Hepatocyte (in vitro differentiated cells): ENCODE measurements at regions not wholly inside any gene's neighbourhood (a gene's known extent, or its start where the extent isn't known, plus 50 kb on each side); places are given as distances from the start of the nearest gene placed in this dataset.

Experiments
- DNase-seq: peaks from one replicate; pipeline ENCODE4 v3.0.0-alpha.2; 2016; ENCODE audit warnings: low spot score
- H2AFZ ChIP-seq: fragments of 200-600 bp; sonication (generic); 2 replicates; pipeline ENCODE4 v1.6.0; 2016; ENCODE audit warnings: antibody characterized with exemption, mild to moderate bottlenecking
- H3K27ac ChIP-seq: fragments of 200-600 bp; sonication (generic); 2 replicates; pipeline ENCODE4 v1.5.1; 2016; ENCODE audit warnings: mild to moderate bottlenecking
- H3K27me3 ChIP-seq: fragments of 200-600 bp; sonication (generic); 2 replicates; pipeline ENCODE4 v1.6.1; 2016
- H3K36me3 ChIP-seq: fragments of 200-600 bp; sonication (generic); replicated peaks from 2 replicates; pipeline ENCODE4 v1.5.1; 2016; ENCODE audit warnings: low read depth; ENCODE audit not compliant: insufficient read depth
- H3K4me1 ChIP-seq: fragments of 200-600 bp; sonication (generic); 2 replicates; pipeline ENCODE4 v1.5.1; 2016; ENCODE audit warnings: mild to moderate bottlenecking, moderate library complexity; ENCODE audit not compliant: insufficient read depth
- H3K4me2 ChIP-seq: fragments of 200-600 bp; sonication (generic); 2 replicates; pipeline ENCODE4 v1.6.0; 2016
- H3K4me3 ChIP-seq: fragments of 200-600 bp; sonication (generic); 2 replicates; pipeline ENCODE4 v1.5.1; 2016; ENCODE audit warnings: mild to moderate bottlenecking
- H3K79me2 ChIP-seq: fragments of 200-600 bp; sonication (generic); 2 replicates; pipeline ENCODE4 v1.6.0; 2017; ENCODE audit warnings: mild to moderate bottlenecking
- H3K9me2 ChIP-seq: fragments of 200-600 bp; sonication (generic); replicated peaks from 2 replicates; pipeline ENCODE4 v1.6.0; 2017; ENCODE audit warnings: mild to moderate bottlenecking; ENCODE audit not compliant: insufficient read depth
- H3K9me3 ChIP-seq: fragments of 200-600 bp; sonication (generic); 2 replicates; pipeline ENCODE4 v1.5.1; 2016; ENCODE audit warnings: low read depth, mild to moderate bottlenecking
- H4K20me1 ChIP-seq: fragments of 200-600 bp; sonication (generic); 2 replicates; pipeline ENCODE4 v1.6.0; 2016; ENCODE audit warnings: mild to moderate bottlenecking; ENCODE audit not compliant: insufficient read depth, poor library complexity, severe bottlenecking
- EZH2 ChIP-seq: fragments of 200-600 bp; sonication (generic); IDR thresholded peaks from 2 replicates; pipeline ENCODE4 v1.6.1; 2016; ENCODE audit warnings: antibody characterized with exemption, mild to moderate bottlenecking, borderline replicate concordance
- EZH2phosphoT487 ChIP-seq: fragments of 200-600 bp; sonication (generic); IDR thresholded peaks from one replicate; pipeline ENCODE4 v1.6.1; 2018; ENCODE audit warnings: antibody characterized with exemption, mild to moderate bottlenecking, low read depth, moderate library complexity; ENCODE audit not compliant: unreplicated experiment, severe bottlenecking
- WGBS: methylation state at CpG from one replicate; pipeline ENCODE4 v1.1.6; 2016; ENCODE audit warnings: low lambda C conversion rate; ENCODE audit errors: missing lambda C conversion rate; 5-methylcytosine and 5-hydroxymethylcytosine counted together
- TF ChIP-seq, protein P1 (sequence below): fragments of 200-600 bp; sonication (generic); IDR thresholded peaks from 2 replicates; pipeline ENCODE4 v1.5.1; 2016; ENCODE audit warnings: antibody characterized with exemption, mild to moderate bottlenecking; ENCODE audit not compliant: poor library complexity

DNA sequence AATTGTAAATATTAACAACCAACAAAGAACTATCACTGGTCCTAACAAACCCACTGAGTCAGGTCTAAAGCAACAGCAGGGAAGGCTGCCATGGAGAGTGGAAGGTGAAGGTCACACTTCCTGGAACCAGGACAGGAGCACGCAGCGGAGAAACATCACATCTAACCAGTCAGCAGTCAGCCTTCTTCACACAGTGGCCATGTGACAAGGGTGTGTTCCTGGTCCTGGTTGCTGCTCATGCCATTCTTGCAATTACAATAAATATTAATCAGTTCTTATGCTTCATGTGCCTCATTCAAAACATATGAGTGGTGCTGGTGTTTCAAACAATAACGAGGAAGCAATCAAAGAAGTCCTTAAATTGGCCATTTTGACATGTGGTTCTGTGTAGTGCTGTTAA lies 162.8 kb downstream of the ARRDC4 start:
- H2AFZ ChIP-seq = no peak overlapping the region
- H3K36me3 ChIP-seq = no peaks in the 10 kb centered on the region
- DNase-seq = no peak
- WGBS = 81% methylated on average over 3 of the region's 3 CpGs
- no peaks in the 10 kb centered on the region for H3K4me1 ChIP-seq
- no peaks in the 10 kb centered on the region for H3K9me3 ChIP-seq
- no peak overlapping the region for H3K4me2 ChIP-seq
- TF ChIP-seq EZH2phosphoT487 (no peak), EZH2 (no peak)
- TF ChIP-seq, protein P1, sequence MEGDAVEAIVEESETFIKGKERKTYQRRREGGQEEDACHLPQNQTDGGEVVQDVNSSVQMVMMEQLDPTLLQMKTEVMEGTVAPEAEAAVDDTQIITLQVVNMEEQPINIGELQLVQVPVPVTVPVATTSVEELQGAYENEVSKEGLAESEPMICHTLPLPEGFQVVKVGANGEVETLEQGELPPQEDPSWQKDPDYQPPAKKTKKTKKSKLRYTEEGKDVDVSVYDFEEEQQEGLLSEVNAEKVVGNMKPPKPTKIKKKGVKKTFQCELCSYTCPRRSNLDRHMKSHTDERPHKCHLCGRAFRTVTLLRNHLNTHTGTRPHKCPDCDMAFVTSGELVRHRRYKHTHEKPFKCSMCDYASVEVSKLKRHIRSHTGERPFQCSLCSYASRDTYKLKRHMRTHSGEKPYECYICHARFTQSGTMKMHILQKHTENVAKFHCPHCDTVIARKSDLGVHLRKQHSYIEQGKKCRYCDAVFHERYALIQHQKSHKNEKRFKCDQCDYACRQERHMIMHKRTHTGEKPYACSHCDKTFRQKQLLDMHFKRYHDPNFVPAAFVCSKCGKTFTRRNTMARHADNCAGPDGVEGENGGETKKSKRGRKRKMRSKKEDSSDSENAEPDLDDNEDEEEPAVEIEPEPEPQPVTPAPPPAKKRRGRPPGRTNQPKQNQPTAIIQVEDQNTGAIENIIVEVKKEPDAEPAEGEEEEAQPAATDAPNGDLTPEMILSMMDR = no peak
- no peaks in the 10 kb centered on the region for H3K27me3 ChIP-seq
- H3K79me2 ChIP-seq = no peaks in the 10 kb centered on the region
- no peak overlapping the region for H3K27ac ChIP-seq
- H3K9me2 ChIP-seq = no peaks in the 10 kb centered on the region
- no peaks in the 10 kb centered on the region for H4K20me1 ChIP-seq
- H3K4me3 ChIP-seq = no peak overlapping the region

DNA sequence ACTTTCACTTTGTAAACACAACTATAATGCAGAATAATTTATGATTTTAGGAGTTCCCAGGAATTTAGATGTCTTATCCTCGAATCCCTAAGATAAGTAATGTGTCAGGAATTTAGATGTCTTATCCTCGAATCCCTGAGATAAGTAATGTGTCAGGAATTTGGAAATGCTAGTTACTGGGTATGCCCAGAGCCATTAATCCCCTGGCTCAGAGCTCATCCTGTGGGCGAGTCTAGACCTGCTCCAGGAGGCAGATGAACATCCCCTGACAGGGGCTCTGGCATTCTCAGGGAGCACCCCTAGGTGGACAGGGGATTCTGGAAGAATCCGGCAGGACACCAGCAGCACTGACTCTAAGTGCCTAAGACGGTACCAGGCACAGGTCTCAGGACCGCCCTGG lies 163.3 kb downstream of the ARRDC4 start:
- H3K79me2 ChIP-seq = no peaks in the 10 kb centered on the region
- no peaks in the 10 kb centered on the region for H3K9me3 ChIP-seq
- H3K4me2 ChIP-seq = no peak overlapping the region
- H3K36me3 ChIP-seq = no peaks in the 10 kb centered on the region
- H4K20me1 ChIP-seq = no peaks in the 10 kb centered on the region
- 62% methylated on average over 6 of the region's 6 CpGs for WGBS
- H3K9me2 ChIP-seq = no peaks in the 10 kb centered on the region
- H3K27ac ChIP-seq = no peak overlapping the region
- no peaks in the 10 kb centered on the region for H3K4me1 ChIP-seq
- no peak overlapping the region for H3K4me3 ChIP-seq
- DNase-seq = no peak
- no peak overlapping the region for H2AFZ ChIP-seq
- TF ChIP-seq EZH2phosphoT487 = no peak
- TF ChIP-seq EZH2 = no peak
- TF ChIP-seq, protein P1 = no peak
- H3K27me3 ChIP-seq = no peaks in the 10 kb centered on the region

DNA sequence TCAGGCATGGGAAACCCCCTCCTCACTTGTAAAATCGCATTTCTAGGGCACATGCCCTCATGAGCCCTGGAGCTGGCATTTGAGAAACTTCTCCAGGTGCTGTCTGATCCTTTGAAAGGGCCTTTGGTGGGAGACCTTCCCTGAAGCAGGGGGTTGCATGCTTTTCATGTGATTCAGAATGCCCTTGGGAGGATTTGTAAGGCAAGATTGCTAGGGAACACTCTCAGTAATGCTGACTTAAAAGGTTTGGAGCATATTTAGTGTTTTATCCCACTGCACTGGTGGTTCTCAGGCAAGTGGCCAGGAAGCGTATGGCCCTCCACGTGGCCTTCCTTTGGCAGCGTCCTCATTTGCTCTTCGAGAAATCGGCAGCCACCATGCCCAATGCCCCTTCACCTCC lies 164.1 kb downstream of the ARRDC4 start:
- no peak overlapping the region for H3K4me3 ChIP-seq
- no peaks in the 10 kb centered on the region for H3K4me1 ChIP-seq
- H2AFZ ChIP-seq = no peak overlapping the region
- H3K27ac ChIP-seq = no peak overlapping the region
- no peak for DNase-seq
- no peaks in the 10 kb centered on the region for H3K27me3 ChIP-seq
- no peaks in the 10 kb centered on the region for H3K79me2 ChIP-seq
- H3K4me2 ChIP-seq = no peak overlapping the region
- WGBS = 89% methylated on average over 6 of the region's 6 CpGs
- H3K9me2 ChIP-seq = no peaks in the 10 kb centered on the region
- no peaks in the 10 kb centered on the region for H3K9me3 ChIP-seq
- no peaks in the 10 kb centered on the region for H4K20me1 ChIP-seq
- TF ChIP-seq EZH2phosphoT487 (no peak), EZH2 (no peak)
- H3K36me3 ChIP-seq = no peaks in the 10 kb centered on the region

DNA sequence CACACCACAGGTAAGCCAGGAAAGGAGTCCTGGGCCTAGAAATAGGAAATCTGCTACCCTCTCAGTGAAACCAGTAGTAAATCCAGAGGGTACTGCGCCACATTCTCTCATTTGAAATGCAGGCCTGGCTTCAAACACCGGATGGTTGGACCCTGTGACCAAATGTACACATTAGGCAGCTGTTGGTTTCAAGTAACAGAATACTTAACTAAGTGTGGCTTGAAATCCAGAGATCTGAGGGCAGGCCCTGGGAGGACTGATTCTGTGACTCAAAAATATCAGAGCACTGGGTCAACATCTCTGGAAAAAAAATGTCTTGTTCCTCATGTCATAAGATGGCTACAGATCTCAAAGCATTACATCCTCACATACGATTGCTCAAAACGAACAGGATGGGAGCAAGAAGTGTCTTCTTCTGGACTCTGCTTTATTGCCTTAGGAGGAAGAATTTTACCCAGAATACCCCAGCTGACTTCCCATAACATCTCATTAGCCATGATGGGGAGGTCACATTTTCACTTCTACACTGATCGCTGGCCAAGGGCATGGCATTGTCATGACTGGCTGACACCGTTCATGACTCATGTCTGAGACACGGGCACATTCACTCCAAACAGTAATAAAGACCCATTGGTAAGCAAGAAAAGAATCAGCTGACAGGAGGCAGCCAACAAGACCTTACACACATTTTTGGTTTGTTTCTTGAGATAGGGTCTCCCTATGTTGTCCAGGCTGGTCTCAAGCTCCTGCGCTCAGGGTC lies 166.0 kb downstream of the ARRDC4 start:
- 87% methylated on average over 8 of the region's 8 CpGs for WGBS
- Histone ChIP-seq H3K27me3 (no peaks in the 10 kb centered on the region), H3K79me2 (no peaks in the 10 kb centered on the region), H4K20me1 (no peaks in the 10 kb centered on the region), H3K4me1 (no peaks in the 10 kb centered on the region), H3K27ac (no peak overlapping the region), H3K4me3 (no peak overlapping the region), H2AFZ (no peak overlapping the region), H3K9me2 (no peaks in the 10 kb centered on the region), H3K36me3 (no peaks in the 10 kb centered on the region), H3K9me3 (no peaks in the 10 kb centered on the region), H3K4me2 (no peak overlapping the region)
- DNase-seq = no peak
- TF ChIP-seq EZH2phosphoT487 = no peak
- TF ChIP-seq EZH2 = no peak
- TF ChIP-seq, protein P1 = no peak
